ENCODE measurements at regions not wholly inside any gene's neighbourhood (a gene's known extent, or its start where the extent isn't known, plus 50 kb on each side); places are given as distances from the start of the nearest gene placed in this dataset.

DNA sequence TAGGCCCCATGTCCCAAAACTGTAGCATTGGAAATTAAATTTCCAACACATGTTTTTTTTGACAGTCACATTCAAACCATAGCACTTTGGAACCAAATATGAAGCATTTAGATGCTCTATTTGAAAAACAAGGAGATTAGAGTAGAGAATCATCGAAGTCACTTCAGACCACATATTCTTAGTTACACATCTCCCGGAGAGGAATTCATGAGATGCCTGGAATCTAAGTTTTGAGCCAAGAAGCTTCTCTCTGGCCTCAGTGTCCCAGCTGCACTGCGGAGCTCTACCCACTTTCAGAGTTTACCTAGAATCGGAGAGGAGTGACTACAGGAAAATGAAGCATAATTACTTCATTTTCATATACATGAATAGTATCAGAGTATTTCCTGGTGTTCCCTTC is 385.9 kb downstream of the TNS1 start:
- ATAC-seq (no peak), DNase-seq (no peak)
- Mint-ChIP-seq H3K4me3 (no peak overlapping the region), H3K27me3 (no peaks in the 10 kb centered on the region), H3K27ac (no peak overlapping the region), H3K9me3 (no peaks in the 10 kb centered on the region), H3K4me1 (peaks cover 24% of the 10 kb centered on the region)

DNA sequence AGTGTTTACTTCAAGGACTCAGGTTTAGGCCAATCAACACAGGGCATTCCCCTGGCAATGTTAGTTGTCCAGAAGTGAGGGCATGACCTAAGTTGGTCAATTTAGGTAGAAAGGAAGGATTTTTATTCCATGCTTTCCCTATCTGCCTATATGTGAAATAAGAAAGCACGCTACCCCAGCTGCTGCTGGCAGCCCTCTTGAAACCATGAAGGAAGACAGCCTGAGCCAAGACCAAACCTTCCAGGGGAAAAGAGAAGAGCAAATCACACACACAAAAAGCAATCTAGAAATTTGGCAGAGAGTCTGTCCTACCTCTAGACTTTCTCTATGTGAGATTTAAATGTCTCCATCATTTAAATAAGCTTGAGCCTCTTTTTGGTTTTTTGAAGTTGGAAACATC is 387.6 kb downstream of the TNS1 start:
- no peak for DNase-seq
- H3K4me3 Mint-ChIP-seq = no peak overlapping the region
- H3K4me1 Mint-ChIP-seq = peaks cover 41% of the 10 kb centered on the region
- H3K9me3 Mint-ChIP-seq = no peaks in the 10 kb centered on the region
- ATAC-seq = no peak
- peak overlapping the region in 1 of 2 donors; percentile 74 for H3K27ac Mint-ChIP-seq
- no peaks in the 10 kb centered on the region for H3K27me3 Mint-ChIP-seq

DNA sequence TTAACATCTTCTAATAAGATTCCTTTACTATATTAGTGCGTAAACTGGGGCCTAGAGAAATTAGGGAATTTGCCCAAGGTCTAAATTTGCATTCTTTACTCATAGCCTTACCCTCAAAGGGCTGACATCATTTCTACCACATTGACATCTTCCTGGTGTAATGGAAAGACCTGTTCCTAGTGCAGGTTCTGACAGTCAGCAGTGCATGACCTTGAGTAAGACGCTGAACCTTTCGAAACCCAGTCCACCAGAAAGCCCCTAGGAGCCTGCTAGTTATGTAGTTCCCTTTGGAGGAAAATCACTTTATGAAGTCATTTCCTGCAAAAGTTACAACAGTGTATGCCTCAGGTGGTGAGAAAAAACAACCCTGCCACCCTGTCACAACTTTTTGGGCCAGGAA is 388.3 kb downstream of the TNS1 start:
- no peaks in the 10 kb centered on the region for H3K9me3 Mint-ChIP-seq
- H3K4me3 Mint-ChIP-seq = no peak overlapping the region
- ATAC-seq (peak; percentile 49), DNase-seq (peak in 1 of 2 donors; percentile 18)
- no peaks in the 10 kb centered on the region for H3K27me3 Mint-ChIP-seq
- H3K27ac Mint-ChIP-seq = no peak overlapping the region
- H3K4me1 Mint-ChIP-seq = peaks cover 48% of the 10 kb centered on the region

DNA sequence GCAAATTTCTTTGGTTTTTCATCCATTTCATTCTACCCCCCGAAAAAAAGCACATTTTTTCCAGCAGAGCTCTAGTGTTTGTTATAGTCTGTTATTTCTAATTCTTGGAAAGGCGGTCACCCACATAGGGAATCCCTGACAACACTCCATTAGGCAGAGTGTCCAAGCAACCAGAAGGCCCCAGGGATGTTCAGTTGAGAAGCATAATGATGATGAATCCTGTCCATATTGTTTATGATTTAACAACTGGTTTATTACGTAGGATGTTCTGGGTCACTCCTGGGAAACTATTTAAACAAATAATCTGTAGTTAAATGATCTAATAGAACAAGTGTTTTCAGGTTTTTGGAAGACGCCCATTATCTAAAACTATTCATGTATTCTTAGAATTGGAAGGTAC is 388.7 kb downstream of the TNS1 start:
- H3K27ac Mint-ChIP-seq = no peak overlapping the region
- no peak for ATAC-seq
- DNase-seq = no peak

DNA sequence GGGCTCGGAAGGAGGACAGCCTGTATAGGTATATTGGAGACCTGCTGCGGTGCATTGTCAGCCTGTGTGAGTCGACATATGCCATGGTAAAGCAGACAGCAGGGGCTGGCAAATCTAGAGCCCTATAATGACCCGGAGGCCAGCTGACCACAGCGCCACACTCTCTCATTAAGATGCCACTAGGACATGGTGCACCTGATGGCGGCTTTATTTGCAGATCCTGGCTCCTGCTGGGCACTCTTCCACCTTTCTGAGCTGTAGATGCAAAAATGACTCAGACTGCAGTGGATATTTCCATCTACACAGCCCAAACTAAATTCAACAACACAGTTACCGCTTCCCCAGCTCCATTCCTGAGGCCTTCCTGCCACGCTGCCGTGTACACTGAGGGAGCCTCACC is 389.9 kb downstream of the TNS1 start:
- DNase-seq (no peak), ATAC-seq (no peak)
- Mint-ChIP-seq H3K4me3 (no peak overlapping the region), H3K4me1 (peaks cover 55% of the 10 kb centered on the region), H3K27me3 (no peaks in the 10 kb centered on the region), H3K9me3 (no peaks in the 10 kb centered on the region), H3K27ac (no peak overlapping the region)

More for the DNA sequence above, 388.7 kb downstream of the TNS1 start:
- no peak overlapping the region for H3K4me3 Mint-ChIP-seq
- no peaks in the 10 kb centered on the region for H3K9me3 Mint-ChIP-seq
- H3K27me3 Mint-ChIP-seq = no peaks in the 10 kb centered on the region
- peaks cover 52% of the 10 kb centered on the region for H3K4me1 Mint-ChIP-seq

DNA sequence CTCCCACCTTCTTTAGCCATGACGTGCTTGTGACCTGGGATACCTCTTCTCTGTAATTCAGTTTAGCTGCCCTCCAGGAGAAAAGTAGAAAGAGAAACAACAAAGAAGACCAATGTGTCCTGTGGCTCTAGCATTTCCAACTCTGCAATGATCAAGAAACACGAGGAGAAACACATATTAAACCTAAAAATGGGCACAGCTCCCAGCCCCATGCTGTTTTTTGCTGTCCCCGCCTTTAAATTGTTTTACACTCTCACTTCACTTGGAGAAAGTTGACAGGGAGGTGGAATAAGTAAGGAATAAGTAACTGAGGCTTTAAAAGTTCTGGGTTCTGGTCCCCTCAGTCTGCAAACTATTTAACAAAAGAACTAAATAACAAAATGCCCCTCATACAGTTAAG is 390.6 kb downstream of the TNS1 start:
- H3K4me3 Mint-ChIP-seq = no peak overlapping the region
- H3K27ac Mint-ChIP-seq = peak overlapping the region in 1 of 2 donors; percentile 76
- DNase-seq = no peak
- no peak for ATAC-seq
- peaks cover 56% of the 10 kb centered on the region for H3K4me1 Mint-ChIP-seq
- H3K9me3 Mint-ChIP-seq = no peaks in the 10 kb centered on the region
- no peaks in the 10 kb centered on the region for H3K27me3 Mint-ChIP-seq

DNA sequence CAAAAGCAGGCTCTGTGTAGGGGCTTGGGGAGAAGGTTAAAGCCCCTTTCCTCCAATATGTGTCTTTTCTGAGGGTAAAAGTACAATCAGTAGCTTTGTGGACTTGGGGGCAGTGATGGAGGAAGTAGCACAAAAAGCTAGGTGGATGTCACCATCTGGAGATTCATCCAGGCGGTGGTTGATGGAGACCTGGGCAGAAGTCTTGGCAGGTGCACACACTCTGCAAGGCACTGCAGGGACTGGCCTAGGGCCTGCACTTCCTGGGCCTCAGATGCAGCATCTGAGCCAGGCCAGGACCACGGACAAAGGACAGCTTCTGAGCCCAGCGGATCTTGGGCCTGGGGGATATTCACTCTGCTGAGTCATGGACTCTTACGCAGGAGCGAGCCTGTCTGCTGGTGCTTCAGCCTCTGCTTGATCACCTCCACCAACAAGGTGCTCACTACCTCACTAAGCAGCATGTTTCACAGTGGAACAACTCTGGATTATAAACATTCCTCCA is 391.1 kb downstream of the TNS1 start:
- no peak overlapping the region for H3K4me3 Mint-ChIP-seq

DNA sequence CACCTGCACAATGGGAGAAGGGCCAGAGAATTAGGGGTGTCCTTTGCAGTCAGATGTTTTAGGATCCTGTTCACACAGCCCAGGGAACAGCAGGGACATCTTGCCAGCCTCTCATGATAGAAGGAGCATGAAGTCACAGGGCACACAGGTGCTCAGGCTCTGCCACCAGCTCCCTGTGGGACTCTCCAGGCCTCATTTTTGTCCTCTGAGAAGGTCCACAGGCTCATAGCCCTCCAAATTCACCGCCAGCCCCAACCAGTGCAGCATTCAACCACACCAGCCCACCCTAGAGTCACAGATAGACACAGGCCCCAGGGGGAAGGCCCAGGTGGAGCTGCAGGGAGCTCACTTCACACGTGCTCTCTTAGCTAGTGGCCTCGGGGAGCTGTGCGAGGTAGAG is 391.7 kb downstream of the TNS1 start:
- Mint-ChIP-seq H3K9me3 (no peaks in the 10 kb centered on the region), H3K27me3 (no peaks in the 10 kb centered on the region), H3K4me3 (peak overlapping the region; percentile 67), H3K4me1 (peaks cover 66% of the 10 kb centered on the region), H3K27ac (peak overlapping the region; percentile 91 to 93)
- ATAC-seq (peak; percentile 16), DNase-seq (peak in 1 of 2 donors; percentile 11)

More for the DNA sequence above, 391.1 kb downstream of the TNS1 start:
- H3K27ac Mint-ChIP-seq = peak overlapping the region; percentile 35 to 91
- ATAC-seq (no peak), DNase-seq (no peak)
- H3K4me1 Mint-ChIP-seq = peaks cover 62% of the 10 kb centered on the region
- no peaks in the 10 kb centered on the region for H3K27me3 Mint-ChIP-seq
- no peaks in the 10 kb centered on the region for H3K9me3 Mint-ChIP-seq

DNA sequence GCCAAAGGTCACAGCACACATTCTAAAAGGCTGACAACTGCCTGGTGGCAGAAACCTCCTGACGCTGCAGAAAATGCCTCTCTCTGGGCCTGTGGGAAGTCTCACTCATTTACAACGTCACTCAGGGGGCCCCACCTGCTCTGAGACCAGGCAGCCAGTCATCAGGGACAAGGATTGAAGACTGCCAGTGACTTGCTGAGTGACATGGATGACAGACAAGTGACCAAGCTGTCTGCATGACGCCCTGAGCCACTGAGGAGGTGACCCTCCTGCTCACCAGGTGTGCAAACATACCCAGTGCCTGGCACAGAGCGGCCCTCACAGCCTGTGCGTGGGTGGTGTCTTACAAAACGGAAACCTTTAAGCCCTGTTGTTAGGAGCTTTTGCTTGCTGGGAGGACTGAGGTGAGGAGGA is 392.4 kb downstream of the TNS1 start:
- no peaks in the 10 kb centered on the region for H3K27me3 Mint-ChIP-seq
- peak overlapping the region; percentile 91 to 93 for H3K27ac Mint-ChIP-seq
- peak; percentile 83 for ATAC-seq
- H3K4me1 Mint-ChIP-seq = peaks cover 66% of the 10 kb centered on the region
- DNase-seq = peak; percentile 36 to 67
- H3K4me3 Mint-ChIP-seq = peak overlapping the region; percentile 67
- H3K9me3 Mint-ChIP-seq = no peaks in the 10 kb centered on the region

DNA sequence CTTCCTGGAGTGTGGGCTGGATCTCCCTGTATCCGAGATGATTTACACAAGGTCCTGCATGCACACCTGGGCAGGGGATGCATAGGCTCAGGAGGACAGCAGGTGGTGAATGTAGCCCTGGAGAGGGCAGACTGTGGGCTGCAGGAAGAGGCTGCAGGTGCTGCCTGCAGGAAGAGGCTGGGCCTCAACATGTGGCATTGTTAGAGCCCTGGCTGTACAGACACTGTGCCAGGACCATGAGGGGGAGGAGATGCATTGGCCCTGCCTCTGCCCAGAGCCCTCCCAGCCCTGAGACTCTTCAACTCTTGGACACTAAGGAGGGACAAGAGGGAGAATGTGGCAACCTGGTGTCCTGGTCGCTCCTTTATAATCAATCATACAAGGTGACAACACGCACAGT is 392.8 kb downstream of the TNS1 start:
- ATAC-seq (peak; percentile 19), DNase-seq (no peak)
- Mint-ChIP-seq H3K4me1 (peaks cover 61% of the 10 kb centered on the region), H3K4me3 (peak overlapping the region in 1 of 2 donors; percentile 67), H3K9me3 (no peaks in the 10 kb centered on the region), H3K27me3 (no peaks in the 10 kb centered on the region), H3K27ac (no peak overlapping the region)

DNA sequence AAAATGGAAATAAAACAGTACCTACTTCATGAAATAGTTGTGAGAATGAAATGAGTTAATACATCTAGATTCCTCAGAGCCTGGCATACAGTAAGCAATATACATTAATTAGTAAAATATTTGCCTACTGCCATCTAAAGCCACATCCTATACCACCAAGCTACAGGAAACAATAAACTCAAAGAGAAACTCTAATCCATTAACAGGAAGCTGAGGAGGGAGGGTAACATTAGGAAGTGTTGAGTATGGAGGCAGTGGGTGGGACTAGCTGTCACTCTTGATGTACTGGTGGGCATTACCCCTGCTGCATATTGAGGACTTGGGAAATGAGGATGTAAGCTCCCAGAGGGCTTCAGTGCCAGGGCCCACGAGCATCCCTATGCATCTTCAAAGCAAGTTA is 396.5 kb downstream of the TNS1 start:
- no peak overlapping the region for H3K4me3 Mint-ChIP-seq
- H3K9me3 Mint-ChIP-seq = no peaks in the 10 kb centered on the region
- DNase-seq (no peak), ATAC-seq (no peak)
- H3K27ac Mint-ChIP-seq = no peak overlapping the region
- peaks cover 36% of the 10 kb centered on the region for H3K4me1 Mint-ChIP-seq
- H3K27me3 Mint-ChIP-seq = no peaks in the 10 kb centered on the region

DNA sequence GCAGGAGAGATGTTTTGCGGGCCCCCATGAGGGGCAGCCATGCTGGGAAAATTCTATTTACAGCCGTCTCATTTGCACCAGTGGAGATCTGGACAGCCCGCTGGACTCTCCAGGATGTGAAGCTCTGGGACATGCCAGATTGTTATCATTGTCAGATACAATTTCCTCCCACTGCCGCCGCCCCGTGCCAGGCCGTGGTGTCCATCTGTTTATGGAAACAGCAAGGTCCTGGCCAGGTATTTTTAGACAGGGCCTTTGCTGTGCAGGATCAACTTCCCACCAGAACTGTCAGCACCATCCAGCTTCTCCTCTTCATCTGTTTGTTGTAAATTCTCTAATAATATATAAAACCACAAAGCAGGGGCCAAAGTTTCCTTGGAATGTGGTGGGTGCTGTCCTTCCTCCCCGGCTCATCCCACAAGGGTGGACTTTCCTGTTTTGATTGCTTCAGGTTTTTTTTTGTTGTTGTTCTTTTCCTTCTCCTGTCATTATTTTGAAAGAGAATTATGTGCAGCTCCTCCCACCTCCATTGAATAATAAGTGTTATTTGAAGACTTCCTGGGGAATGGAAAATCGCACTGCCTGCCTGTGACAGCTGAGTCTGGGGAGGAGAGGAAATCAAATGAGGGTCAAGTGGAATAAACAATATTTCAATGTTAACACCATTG is 398.1 kb downstream of the TNS1 start:
- no peak overlapping the region for H3K4me3 Mint-ChIP-seq
- H3K27ac Mint-ChIP-seq = no peak overlapping the region
- peaks cover 20% of the 10 kb centered on the region for H3K4me1 Mint-ChIP-seq
- H3K27me3 Mint-ChIP-seq = no peaks in the 10 kb centered on the region
- no peaks in the 10 kb centered on the region for H3K9me3 Mint-ChIP-seq
- DNase-seq (no peak), ATAC-seq (no peak)

DNA sequence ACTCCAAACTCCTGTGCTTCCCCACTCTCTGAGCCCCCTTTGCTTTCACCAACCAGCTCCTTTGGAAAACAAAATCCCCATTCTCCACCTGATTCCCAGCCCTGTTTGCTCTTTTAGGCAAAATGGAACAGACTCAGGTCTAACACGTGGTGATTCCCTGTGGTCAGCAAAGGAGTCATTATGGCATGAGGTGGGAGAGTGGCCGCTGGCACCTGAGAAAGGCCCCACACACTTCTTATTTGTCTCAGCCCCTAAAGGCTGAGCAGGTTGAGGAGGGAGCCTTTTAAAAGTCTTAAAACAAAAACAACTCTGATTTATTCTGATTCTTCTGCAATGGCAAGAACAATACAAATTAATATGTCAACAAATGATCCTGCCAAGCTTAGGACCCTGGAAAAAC is 401.2 kb downstream of the TNS1 start:
- Mint-ChIP-seq H3K27me3 (peaks cover 5% of the 10 kb centered on the region), H3K27ac (no peak overlapping the region), H3K9me3 (peaks cover 0 to 8% of the 10 kb centered on the region in 2 donors), H3K4me1 (peaks cover 4% of the 10 kb centered on the region), H3K4me3 (no peak overlapping the region)
- no peak for DNase-seq
- ATAC-seq = no peak

DNA sequence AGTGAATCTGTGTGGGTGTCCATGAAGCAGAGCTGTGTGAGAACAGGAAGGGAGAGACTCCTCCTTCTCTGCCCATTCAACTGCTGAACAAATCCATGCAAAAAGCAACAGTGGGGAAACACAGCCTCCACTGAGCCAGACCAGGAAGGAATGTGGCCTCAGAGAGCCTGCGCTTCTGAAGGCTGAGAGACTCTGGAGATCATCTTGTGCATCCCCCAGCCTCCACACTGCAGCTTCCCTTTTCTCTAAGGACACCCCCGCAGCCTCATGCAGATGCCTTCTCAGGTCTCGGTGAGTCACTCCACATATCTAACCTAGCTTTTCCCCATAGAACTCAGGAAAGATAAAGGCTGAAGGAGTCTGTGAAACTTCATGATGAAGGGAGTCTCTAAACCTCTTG is 402.9 kb downstream of the TNS1 start:
- Mint-ChIP-seq H3K9me3 (peaks cover 0 to 8% of the 10 kb centered on the region in 2 donors), H3K27ac (no peak overlapping the region), H3K4me1 (no peaks in the 10 kb centered on the region), H3K4me3 (no peak overlapping the region), H3K27me3 (peaks cover 13% of the 10 kb centered on the region)
- no peak for DNase-seq
- ATAC-seq = no peak

DNA sequence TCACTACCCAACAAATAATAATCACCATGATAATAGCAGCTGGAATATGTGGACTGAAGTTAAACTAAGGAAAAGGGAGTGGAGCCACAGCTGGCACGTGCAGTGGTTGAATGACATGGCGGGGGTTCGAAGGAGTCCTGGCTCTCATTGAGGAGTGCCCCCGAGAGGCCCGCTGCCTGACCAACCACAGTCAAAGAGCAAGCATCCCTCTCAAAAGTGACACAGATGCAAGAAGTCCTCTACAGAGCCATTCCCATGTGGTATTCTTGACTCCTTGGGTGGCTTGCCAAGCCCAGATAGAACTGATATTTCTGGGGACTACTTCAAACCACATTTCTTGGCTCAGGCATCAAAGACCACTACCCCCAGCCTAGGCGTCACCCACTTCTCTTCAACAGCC is 405.1 kb downstream of the TNS1 start:
- ATAC-seq (no peak), DNase-seq (no peak)
- Mint-ChIP-seq H3K4me3 (no peak overlapping the region), H3K9me3 (peaks cover 0 to 8% of the 10 kb centered on the region in 2 donors), H3K27me3 (peaks cover 13% of the 10 kb centered on the region), H3K4me1 (peaks cover 12% of the 10 kb centered on the region), H3K27ac (no peak overlapping the region)

DNA sequence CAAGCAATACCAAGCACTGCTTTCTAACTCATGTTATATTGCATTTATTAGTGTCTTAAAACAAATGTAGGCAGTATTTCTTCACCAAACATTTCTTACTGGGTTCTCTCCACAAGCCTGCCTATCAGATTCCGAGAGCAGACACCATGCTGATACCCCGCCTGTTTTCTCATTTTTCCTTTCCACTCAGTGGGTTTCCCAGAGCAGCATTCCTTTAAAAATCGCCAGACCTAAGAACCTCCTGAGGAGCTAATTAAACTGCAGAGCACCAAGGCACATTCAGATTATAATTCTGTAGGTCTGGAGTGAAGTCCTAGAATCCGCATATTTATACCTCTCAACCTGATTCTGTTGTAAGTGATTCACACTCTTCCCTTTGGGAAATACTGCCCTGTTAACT is 405.6 kb downstream of the TNS1 start:
- H3K9me3 Mint-ChIP-seq = peaks cover 0 to 8% of the 10 kb centered on the region in 2 donors
- H3K4me1 Mint-ChIP-seq = peaks cover 12% of the 10 kb centered on the region
- H3K27me3 Mint-ChIP-seq = peaks cover 13% of the 10 kb centered on the region
- no peak for ATAC-seq
- H3K4me3 Mint-ChIP-seq = no peak overlapping the region
- DNase-seq = no peak
- no peak overlapping the region for H3K27ac Mint-ChIP-seq

DNA sequence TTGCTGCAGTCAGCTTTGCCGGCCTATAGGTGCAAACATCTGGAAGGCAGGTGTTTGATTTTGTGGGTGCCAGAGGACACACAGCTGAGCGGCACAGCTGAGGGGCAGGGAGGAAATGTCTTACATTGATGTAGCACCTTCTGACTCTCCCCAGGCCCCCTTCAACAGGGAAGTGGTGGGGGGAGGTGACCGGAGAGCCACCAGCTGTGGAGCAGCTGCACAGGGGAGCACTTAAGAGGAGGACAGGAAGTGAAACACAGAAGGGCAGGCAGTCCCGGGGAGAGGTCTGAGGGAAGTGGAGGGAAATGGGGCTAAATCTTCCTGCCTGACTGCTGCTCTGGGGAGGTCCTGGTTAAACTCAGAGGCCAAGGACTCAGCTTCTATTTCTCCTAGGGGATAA is 409.1 kb downstream of the TNS1 start:
- Mint-ChIP-seq H3K4me1 (peaks cover 20% of the 10 kb centered on the region), H3K27ac (peak overlapping the region; percentile 42 to 63), H3K4me3 (peak overlapping the region in 1 of 2 donors; percentile 64), H3K27me3 (peaks cover 11% of the 10 kb centered on the region), H3K9me3 (peaks cover 5 to 6% of the 10 kb centered on the region in 2 donors)
- DNase-seq (no peak), ATAC-seq (peak; percentile 62)

All from stimulated activated naive CD8-positive, alpha-beta T cell treated with anti-CD3 and anti-CD28 coated beads, Interleukin-15, amount 100 ng/mL, for 72 hours (primary cell).